ENCODE measurements at regions not wholly inside any gene's neighbourhood (a gene's known extent, or its start where the extent isn't known, plus 50 kb on each side); places are given as distances from the start of the nearest gene placed in this dataset.

DNA sequence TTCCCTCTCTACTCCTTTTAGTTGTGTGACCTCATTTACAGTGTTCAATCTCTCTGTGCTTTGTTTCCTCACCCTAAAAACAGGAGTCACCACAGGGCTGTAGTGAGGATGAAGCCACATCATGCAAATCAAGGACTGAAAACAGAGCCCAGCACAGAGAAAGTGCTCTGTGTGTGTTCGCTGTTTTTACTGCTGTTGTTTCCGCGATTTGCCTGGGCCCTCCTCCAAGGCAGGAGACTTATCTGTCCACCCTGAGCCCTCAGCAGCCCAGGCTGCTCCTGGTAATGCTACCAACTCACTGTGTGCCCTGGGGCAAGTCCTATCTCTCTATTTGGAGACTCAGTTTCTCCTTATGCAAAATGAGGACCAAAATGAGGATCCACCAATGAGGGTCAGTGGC is 87.2 kb upstream of the NEURL1B start:
- TF ChIP-seq BACH1 (IDR thresholded peaks at IDR 0.05; ENCODE audit: low read length) (no peak), CTCF (IDR thresholded peaks at IDR 0.05; ENCODE audit: control extremely low read depth in 1 of 3, insufficient read depth in 1 of 3, low read depth in 1 of 3, low read length in 3 of 3) (no peak), HDAC2 (IDR thresholded peaks at IDR 0.05; ENCODE audit: borderline replicate concordance in 1 of 2, low read depth in 2 of 2, low read length in 2 of 2) (no peak), FOSL1 (IDR thresholded peaks at IDR 0.05; ENCODE audit: insufficient read depth, low read depth, low read length) (no peak), POLR2A (IDR thresholded peaks at IDR 0.05; ENCODE audit: control extremely low read depth in 1 of 2, low read depth in 2 of 2, low read length in 2 of 2) (no peak)

Data from H1 (cell line).